Effector memory CD4-positive, alpha-beta T cell (primary cell): ENCODE measurements at regions not wholly inside any gene's neighbourhood (a gene's known extent, or its start where the extent isn't known, plus 50 kb on each side); places are given as distances from the start of the nearest gene placed in this dataset.

Experiments
- DNase-seq, 3 donors: peaks; one replicate each; pipeline ENCODE4 v3.0.0-alpha.2; 2020
- H3K27ac ChIP-seq: 2 replicates; pipeline ENCODE4 v1.7.0; 2013; ENCODE audit warnings: mild to moderate bottlenecking, low read length, moderate library complexity; ENCODE audit not compliant: insufficient read depth, poor library complexity, severe bottlenecking
- H3K27me3 ChIP-seq: replicated peaks from 2 replicates; pipeline ENCODE4 v1.7.0; 2013; ENCODE audit warnings: mild to moderate bottlenecking, low read length; ENCODE audit not compliant: insufficient read depth, control insufficient read depth, poor library complexity, severe bottlenecking
- H3K36me3 ChIP-seq: 2 replicates; pipeline ENCODE4 v1.7.0; 2013; ENCODE audit warnings: mild to moderate bottlenecking, low read length, moderate library complexity; ENCODE audit not compliant: control insufficient read depth, insufficient read depth
- H3K4me1 ChIP-seq: 2 replicates; pipeline ENCODE4 v1.7.0; 2013; ENCODE audit warnings: low read length, mild to moderate bottlenecking; ENCODE audit not compliant: control insufficient read depth, insufficient read depth, poor library complexity, severe bottlenecking
- H3K4me3 ChIP-seq: 2 replicates; pipeline ENCODE4 v1.7.0; 2013; ENCODE audit warnings: low read length, low read depth, mild to moderate bottlenecking; ENCODE audit not compliant: insufficient read depth, poor library complexity, severe bottlenecking
- H3K9me3 ChIP-seq: 2 replicates; pipeline ENCODE4 v1.7.0; 2013; ENCODE audit warnings: mild to moderate bottlenecking, low read length, moderate library complexity; ENCODE audit not compliant: control insufficient read depth

GRCh38 chr14:97442363-97442762 is 645.2 kb downstream of the VRK1 start:
- no peak for DNase-seq
- Histone ChIP-seq H3K4me3 (no peak overlapping the region), H3K27me3 (no peaks in the 10 kb centered on the region), H3K27ac (peak overlapping the region; percentile 7), H3K36me3 (no peaks in the 10 kb centered on the region), H3K9me3 (no peaks in the 10 kb centered on the region), H3K4me1 (peaks cover 5% of the 10 kb centered on the region)

GRCh38 chr14:97443412-97443811 is 646.2 kb downstream of the VRK1 start:
- Histone ChIP-seq H3K36me3 (no peaks in the 10 kb centered on the region), H3K4me3 (no peak overlapping the region), H3K27ac (no peak overlapping the region), H3K9me3 (no peaks in the 10 kb centered on the region), H3K27me3 (no peaks in the 10 kb centered on the region), H3K4me1 (peaks cover 5% of the 10 kb centered on the region)
- no peak for DNase-seq

GRCh38 chr14:97444248-97444647 is 647.1 kb downstream of the VRK1 start:
- Histone ChIP-seq H3K4me1 (peaks cover 5% of the 10 kb centered on the region), H3K27me3 (no peaks in the 10 kb centered on the region), H3K4me3 (no peak overlapping the region), H3K36me3 (no peaks in the 10 kb centered on the region), H3K9me3 (no peaks in the 10 kb centered on the region), H3K27ac (no peak overlapping the region)
- no peak for DNase-seq

- Histone ChIP-seq H3K4me3 (no peak overlapping the region), H3K9me3 (no peaks in the 10 kb centered on the region), H3K4me1 (peaks cover 5% of the 10 kb centered on the region), H3K27ac (no peak overlapping the region), H3K27me3 (no peaks in the 10 kb centered on the region), H3K36me3 (no peaks in the 10 kb centered on the region)
- no peak for DNase-seq
These were observed 648.2 kb downstream of the VRK1 start for GRCh38 chr14:97445367-97445766.

- no peaks in the 10 kb centered on the region for H3K9me3 ChIP-seq
- DNase-seq: no peak
- H3K36me3 ChIP-seq: no peaks in the 10 kb centered on the region
- peaks cover 5% of the 10 kb centered on the region for H3K4me1 ChIP-seq
- no peaks in the 10 kb centered on the region for H3K27me3 ChIP-seq
- no peak overlapping the region for H3K4me3 ChIP-seq
- no peak overlapping the region for H3K27ac ChIP-seq
These were observed 648.9 kb downstream of the VRK1 start for GRCh38 chr14:97446087-97446486.

GRCh38 chr14:97452314-97452713 is 655.1 kb downstream of the VRK1 start:
- DNase-seq: no peak
- H3K27ac ChIP-seq: no peak overlapping the region
- no peaks in the 10 kb centered on the region for H3K36me3 ChIP-seq
- H3K9me3 ChIP-seq: no peaks in the 10 kb centered on the region
- no peak overlapping the region for H3K4me3 ChIP-seq
- H3K4me1 ChIP-seq: peaks cover 8% of the 10 kb centered on the region
- H3K27me3 ChIP-seq: no peaks in the 10 kb centered on the region

GRCh38 chr14:97453991-97454390 is 656.8 kb downstream of the VRK1 start:
- H3K4me3 ChIP-seq: no peak overlapping the region
- no peaks in the 10 kb centered on the region for H3K27me3 ChIP-seq
- peaks cover 14% of the 10 kb centered on the region for H3K4me1 ChIP-seq
- DNase-seq: no peak
- no peaks in the 10 kb centered on the region for H3K36me3 ChIP-seq
- H3K9me3 ChIP-seq: no peaks in the 10 kb centered on the region
- H3K27ac ChIP-seq: no peak overlapping the region

GRCh38 chr14:97456462-97456861 is 659.3 kb downstream of the VRK1 start:
- DNase-seq: no peak
- no peak overlapping the region for H3K27ac ChIP-seq

GRCh38 chr14:97456958-97457357 is 659.8 kb downstream of the VRK1 start:
- peaks cover 6% of the 10 kb centered on the region for H3K36me3 ChIP-seq
- no peak overlapping the region for H3K27ac ChIP-seq
- peak in 2 of 3 donors; percentile 5 to 14 for DNase-seq
- H3K4me1 ChIP-seq: peaks cover 26% of the 10 kb centered on the region
- H3K9me3 ChIP-seq: peaks cover 3% of the 10 kb centered on the region
- no peak overlapping the region for H3K4me3 ChIP-seq
- H3K27me3 ChIP-seq: no peaks in the 10 kb centered on the region

More at GRCh38 chr14:97456462-97456861, 659.3 kb downstream of the VRK1 start:
- H3K4me3 ChIP-seq: no peak overlapping the region
- H3K36me3 ChIP-seq: peaks cover 1% of the 10 kb centered on the region
- H3K4me1 ChIP-seq: peaks cover 26% of the 10 kb centered on the region
- no peaks in the 10 kb centered on the region for H3K27me3 ChIP-seq
- no peaks in the 10 kb centered on the region for H3K9me3 ChIP-seq

GRCh38 chr14:97457575-97458085 is 660.4 kb downstream of the VRK1 start:
- H3K4me3 ChIP-seq: no peak overlapping the region
- H3K36me3 ChIP-seq: peaks cover 13% of the 10 kb centered on the region
- peaks cover 26% of the 10 kb centered on the region for H3K4me1 ChIP-seq
- peak overlapping the region; percentile 80 for H3K27ac ChIP-seq
- H3K9me3 ChIP-seq: peaks cover 8% of the 10 kb centered on the region
- no peak for DNase-seq
- H3K27me3 ChIP-seq: no peaks in the 10 kb centered on the region
